A673 (cell line): ENCODE measurements at regions not wholly inside any gene's neighbourhood (a gene's known extent, or its start where the extent isn't known, plus 50 kb on each side); places are given as distances from the start of the nearest gene placed in this dataset.
"Not testable (repeated sequence)": the region's sequence is repeated elsewhere in the genome, so short reads cannot be mapped to it uniquely, and the experiment has no call there.

Experiments
- BruUV-seq: library from RNA; stranded (reverse); fragments of 400-500 nt; replicated peaks from 2 replicates; lab custom pipeline; 2021; lab: Mats Ljungman, UMichigan
- CTCF ChIA-PET: fragments of 300-600 bp; sonication (Branson Sonifier 250); formaldehyde crosslinking; loops from one replicate; lab custom pipeline; 2022; ENCODE audit warnings: antibody characterized with exemption; lab: Charles Lee
- POLR2A ChIA-PET: fragments of 300-600 bp; sonication (Branson Sonifier 250); formaldehyde crosslinking; loops from one replicate; lab custom pipeline; 2022; ENCODE audit warnings: antibody characterized with exemption; ENCODE audit not compliant: low non-redundant PET; lab: Charles Lee
- DNase-seq: peaks from one replicate; pipeline ENCODE4 v3.0.0-alpha.2; 2015; ENCODE audit warnings: low spot score
- H3K27ac ChIP-seq: fragments of 200-600 bp; sonication (generic); 2 replicates; pipeline ENCODE4 v1.5.1; 2016; ENCODE audit warnings: mixed run types, low read depth, mild to moderate bottlenecking, mixed read lengths, antibody characterized with exemption, low read length; ENCODE audit not compliant: poor library complexity, severe bottlenecking
- H3K27me3 ChIP-seq: fragments of 200-600 bp; sonication (generic); replicated peaks from 2 replicates; pipeline ENCODE4 v1.6.1; 2017; ENCODE audit warnings: mixed run types, low read depth, mild to moderate bottlenecking, mixed read lengths, antibody characterized with exemption, low read length; ENCODE audit not compliant: insufficient read depth, poor library complexity
- H3K36me3 ChIP-seq: fragments of 200-600 bp; sonication (generic); 2 replicates; pipeline ENCODE4 v1.6.1; 2016; ENCODE audit warnings: mixed run types, mild to moderate bottlenecking, mixed read lengths, antibody characterized with exemption, low read length; ENCODE audit not compliant: insufficient read depth, poor library complexity, severe bottlenecking
- H3K4me1 ChIP-seq: fragments of 200-600 bp; sonication (generic); 2 replicates; pipeline ENCODE4 v1.6.1; 2017; ENCODE audit warnings: mixed run types, mild to moderate bottlenecking, mixed read lengths, antibody characterized with exemption, low read length; ENCODE audit not compliant: insufficient read depth, poor library complexity, severe bottlenecking
- H3K4me3 ChIP-seq: fragments of 200-600 bp; sonication (generic); 2 replicates; pipeline ENCODE4 v1.5.1; 2016; ENCODE audit warnings: low read depth, mixed run types, mild to moderate bottlenecking, mixed read lengths, low read length; ENCODE audit not compliant: poor library complexity, severe bottlenecking
- H3K9me3 ChIP-seq: fragments of 200-600 bp; sonication (generic); 2 replicates; pipeline ENCODE4 v1.6.1; 2016; ENCODE audit warnings: mixed run types, low read depth, mild to moderate bottlenecking, mixed read lengths, antibody characterized with exemption, low read length; ENCODE audit not compliant: poor library complexity, severe bottlenecking
- EZH2 ChIP-seq: fragments of 200-600 bp; sonication (generic); IDR thresholded peaks from 2 replicates; pipeline ENCODE4 v1.6.1; 2017; ENCODE audit warnings: borderline replicate concordance, low read depth, mild to moderate bottlenecking, mixed read lengths, antibody characterized with exemption, low read length; ENCODE audit not compliant: poor library complexity, severe bottlenecking
- intact Hi-C: fragments of 100-400 bp; cut with micrococcal nuclease; formaldehyde crosslinking; loops from one replicate; pipeline ENCODE4 v1.10.0; 2022; ENCODE audit not compliant: unreplicated experiment
- TF ChIP-seq, protein P1 (sequence below): fragments of 300-800, 200-600 bp; sonication (generic); conservative IDR thresholded peaks from 2 replicates; pipeline ENCODE4 v1.5.1; 2017; ENCODE audit warnings: low read depth, mild to moderate bottlenecking, antibody characterized with exemption, low read length, moderate library complexity, mixed read lengths

DNA sequence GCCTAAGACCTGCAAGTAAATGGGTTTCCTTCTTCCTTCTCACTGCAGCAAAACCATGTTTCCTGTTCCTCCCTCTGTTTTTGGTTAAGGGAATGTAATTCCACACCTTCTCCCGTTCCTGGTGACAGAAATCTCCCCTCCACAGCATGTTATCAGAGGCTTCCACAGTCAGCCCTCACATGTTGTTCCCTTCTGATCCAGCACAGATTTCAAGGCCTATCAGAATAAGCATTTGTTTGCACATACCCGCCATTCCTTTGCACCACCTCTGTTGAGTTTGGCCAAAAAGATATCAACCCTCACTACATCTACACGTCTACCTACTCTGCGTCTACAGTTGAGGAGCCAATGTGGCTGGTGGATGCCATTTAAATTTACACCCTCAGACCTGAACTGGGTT, 113.9 kb upstream of the GRM7 start:
- intact Hi-C loops, result no loop called here
- TF ChIP-seq EZH2, result no peak
- TF ChIP-seq, protein P1, sequence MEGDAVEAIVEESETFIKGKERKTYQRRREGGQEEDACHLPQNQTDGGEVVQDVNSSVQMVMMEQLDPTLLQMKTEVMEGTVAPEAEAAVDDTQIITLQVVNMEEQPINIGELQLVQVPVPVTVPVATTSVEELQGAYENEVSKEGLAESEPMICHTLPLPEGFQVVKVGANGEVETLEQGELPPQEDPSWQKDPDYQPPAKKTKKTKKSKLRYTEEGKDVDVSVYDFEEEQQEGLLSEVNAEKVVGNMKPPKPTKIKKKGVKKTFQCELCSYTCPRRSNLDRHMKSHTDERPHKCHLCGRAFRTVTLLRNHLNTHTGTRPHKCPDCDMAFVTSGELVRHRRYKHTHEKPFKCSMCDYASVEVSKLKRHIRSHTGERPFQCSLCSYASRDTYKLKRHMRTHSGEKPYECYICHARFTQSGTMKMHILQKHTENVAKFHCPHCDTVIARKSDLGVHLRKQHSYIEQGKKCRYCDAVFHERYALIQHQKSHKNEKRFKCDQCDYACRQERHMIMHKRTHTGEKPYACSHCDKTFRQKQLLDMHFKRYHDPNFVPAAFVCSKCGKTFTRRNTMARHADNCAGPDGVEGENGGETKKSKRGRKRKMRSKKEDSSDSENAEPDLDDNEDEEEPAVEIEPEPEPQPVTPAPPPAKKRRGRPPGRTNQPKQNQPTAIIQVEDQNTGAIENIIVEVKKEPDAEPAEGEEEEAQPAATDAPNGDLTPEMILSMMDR, result no peak
- no TSS peak for BruUV-seq
- Histone ChIP-seq H3K27ac (no peak overlapping the region), H3K4me1 (no peaks in the 10 kb centered on the region), H3K27me3 (no peaks in the 10 kb centered on the region), H3K36me3 (no peaks in the 10 kb centered on the region), H3K9me3 (no peaks in the 10 kb centered on the region), H3K4me3 (no peak overlapping the region)
- DNase-seq, result no peak
- ChIA-PET POLR2A (no interaction called here), CTCF (no interaction called here)

DNA sequence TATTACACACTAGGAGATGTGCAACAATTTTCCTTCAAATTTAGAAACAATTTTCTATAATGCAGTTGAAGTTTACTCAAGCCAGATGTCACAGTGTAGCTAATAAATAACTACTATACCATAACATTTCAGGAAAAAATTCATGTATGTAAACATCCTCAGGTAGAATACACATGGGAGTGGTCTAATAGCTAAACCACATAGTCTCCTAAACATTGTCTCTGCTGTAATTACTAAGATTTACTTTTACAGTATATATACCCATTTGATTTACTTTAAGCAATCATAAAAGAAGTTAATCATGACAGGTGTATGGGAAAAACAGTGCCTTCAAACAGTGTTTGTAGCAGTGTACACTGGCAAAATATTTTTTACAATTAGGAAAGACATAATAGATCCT, 110.1 kb upstream of the GRM7 start:
- DNase-seq, result no peak
- intact Hi-C loops, result no loop called here
- ChIA-PET CTCF (no interaction called here), POLR2A (no interaction called here)
- TF ChIP-seq, protein P1, result no peak
- TF ChIP-seq EZH2, result no peak
- no peaks in the 10 kb centered on the region for H3K27me3 ChIP-seq
- no peaks in the 10 kb centered on the region for H3K4me1 ChIP-seq
- H3K4me3 ChIP-seq, result no peak overlapping the region
- no peak overlapping the region for H3K27ac ChIP-seq
- no TSS peak for BruUV-seq
- no peaks in the 10 kb centered on the region for H3K36me3 ChIP-seq
- peaks cover 6% of the 10 kb centered on the region for H3K9me3 ChIP-seq

DNA sequence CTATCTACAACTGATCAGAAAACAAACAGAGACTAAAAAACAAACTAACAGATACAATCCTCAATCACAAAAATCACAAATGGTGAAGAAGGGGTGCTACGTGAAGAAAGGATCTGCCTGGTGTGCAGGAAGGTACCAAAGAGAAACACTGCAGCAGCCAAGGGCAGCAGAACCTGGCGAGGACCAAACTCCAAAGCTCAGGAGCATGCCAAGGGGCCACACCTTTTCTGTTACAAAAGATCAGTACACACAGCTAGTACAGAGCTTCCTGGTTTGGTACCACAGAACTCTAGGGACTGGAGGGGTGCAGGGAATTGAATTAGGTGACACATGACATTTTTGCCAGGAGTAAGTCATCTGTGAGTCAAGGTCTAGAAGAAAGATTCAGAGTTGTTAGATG, 107.4 kb upstream of the GRM7 start:
- no peak for DNase-seq
- ChIA-PET CTCF (no interaction called here), POLR2A (no interaction called here)
- H3K9me3 ChIP-seq, result peaks cover 6% of the 10 kb centered on the region
- intact Hi-C loops, result no loop called here
- H3K27ac ChIP-seq, result no peak overlapping the region
- no peaks in the 10 kb centered on the region for H3K4me1 ChIP-seq
- no peak for TF ChIP-seq EZH2
- TF ChIP-seq, protein P1, result no peak
- no TSS peak for BruUV-seq
- no peak overlapping the region for H3K4me3 ChIP-seq
- H3K27me3 ChIP-seq, result no peaks in the 10 kb centered on the region
- no peaks in the 10 kb centered on the region for H3K36me3 ChIP-seq

DNA sequence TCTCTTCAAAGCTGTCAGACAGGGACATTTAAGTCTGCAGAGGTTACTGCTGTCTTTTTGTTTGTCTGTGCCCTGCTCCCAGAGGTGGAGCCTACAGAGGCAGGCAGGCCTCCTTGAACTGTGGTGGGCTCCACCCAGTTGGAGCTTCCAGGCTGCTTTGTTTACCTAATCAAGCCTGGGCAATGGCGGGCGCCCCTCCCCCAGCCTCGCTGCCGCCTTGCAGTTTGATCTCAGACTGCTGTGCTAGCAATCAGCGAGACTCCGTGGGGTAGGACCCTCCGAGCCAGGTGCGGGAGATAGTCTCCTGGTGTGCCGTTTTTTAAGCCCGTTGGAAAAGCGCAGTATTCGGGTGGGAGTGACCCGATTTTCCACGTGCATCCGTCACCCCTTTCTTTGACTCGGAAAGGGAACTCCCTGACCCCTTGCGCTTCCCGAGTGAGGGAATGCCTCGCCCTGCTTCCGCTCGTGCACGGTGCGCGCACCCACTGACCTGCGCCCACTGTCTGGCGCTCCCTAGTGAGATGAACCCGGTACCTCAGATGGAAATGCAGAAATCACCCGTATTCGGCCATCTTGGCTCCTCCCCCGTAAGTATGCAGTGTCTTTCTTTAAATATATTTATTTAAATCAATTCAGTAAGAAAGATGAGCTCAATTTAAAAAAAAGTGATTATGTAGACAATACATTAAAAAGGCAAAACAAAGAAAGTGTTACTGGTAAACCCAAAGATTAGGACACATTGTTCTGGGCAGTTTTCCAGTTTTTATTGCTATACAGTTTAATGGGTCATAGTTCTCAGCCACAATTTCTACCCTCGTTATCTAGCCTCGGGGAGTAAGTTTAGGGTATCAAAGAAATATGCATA, 91.2 kb upstream of the GRM7 start:
- POLR2A ChIA-PET, H3K4me3 ChIP-seq, BruUV-seq: not testable (repeated sequence)

More for the DNA sequence above, 91.2 kb upstream of the GRM7 start:
- DNase-seq, intact Hi-C loops, CTCF ChIA-PET, H3K27me3 ChIP-seq, H3K27ac ChIP-seq, H3K36me3 ChIP-seq, H3K4me1 ChIP-seq, H3K9me3 ChIP-seq: not testable (repeated sequence)
